K562 (cell line): ENCODE measurements at regions not wholly inside any gene's neighbourhood (a gene's known extent, or its start where the extent isn't known, plus 50 kb on each side); places are given as distances from the start of the nearest gene placed in this dataset.

Source experiments
- ATAC-seq: fragments of 200-7000 bp; cut with Tn5 transposase; 3 replicates; pipeline ENCODE4 v1.9.1; 2020; ENCODE audit warnings: moderate library complexity
- BruUV-seq: library from RNA; stranded (reverse); fragments of 400-500 nt; replicated peaks from 2 replicates; lab custom pipeline; 2021; lab: Mats Ljungman, UMichigan
- CTCF ChIA-PET: fragments of 300-600 bp; formaldehyde crosslinking; extraction: SDS; loops from one replicate; lab custom pipeline; 2021; ENCODE audit warnings: low intra/inter-chr PET ratio; lab: Yijun Ruan, JAX
- POLR2A ChIA-PET: fragments of 300-600, 350-650 bp; sonication (Branson Sonifier 250); formaldehyde crosslinking; extraction: SDS; loops from one replicate; lab custom pipeline; 2021; ENCODE audit warnings: antibody characterized with exemption, inconsistent platforms; lab: Yijun Ruan, JAX
- DNase-seq, 4 experiments: peaks; one replicate each; pipeline versions ENCODE4 v3.0.0 to v3.0.0-alpha.2; 2011 to 2018; ENCODE audit warnings: low spot score in 3 of 4, mixed read lengths in 3 of 4; ENCODE audit errors: extremely low read depth in 1 of 4
- FAIRE-seq: peaks from 2 replicates; lab custom pipeline; 2011; peaks lifted over from hg19 to GRCh38; lab: Jason Lieb, UNC
- H2AFZ ChIP-seq: 2 replicates; pipeline ENCODE4 v1.6.0; 2011; ENCODE audit warnings: low read depth, low read length, control low read depth, inconsistent platforms
- H3K27ac ChIP-seq: fragments of 200-600 bp; 3 replicates; pipeline ENCODE4 v1.8.0; 2011; ENCODE audit warnings: low read depth, mild to moderate bottlenecking, control low read depth, inconsistent platforms, low read length, moderate library complexity, mixed read lengths; ENCODE audit errors: extremely low read depth
- H3K27me3 ChIP-seq, 2 experiments: fragments of 300-600 bp in 1 of 2; 2 replicates in 1 of 2; 3 replicates in 1 of 2; pipeline versions ENCODE4 v1.6.0 to v1.8.0; 2011; ENCODE audit warnings: inconsistent platforms in 2 of 2, low read length in 2 of 2, mild to moderate bottlenecking in 1 of 2, mixed read lengths in 1 of 2, moderate library complexity in 1 of 2; ENCODE audit not compliant: control insufficient read depth in 2 of 2, insufficient read depth in 2 of 2
- H3K36me3 ChIP-seq: fragments of 300-600 bp; 3 replicates; pipeline ENCODE4 v1.8.0; 2011; ENCODE audit warnings: mild to moderate bottlenecking, low read length, inconsistent platforms; ENCODE audit not compliant: control insufficient read depth, insufficient read depth
- H3K4me1 ChIP-seq, 2 experiments: fragments of 200-600 bp in 1 of 2; replicated peaks in 1 of 2; 2 replicates in 1 of 2; 3 replicates in 1 of 2; pipeline versions ENCODE4 v1.5.1 to v1.8.0; 2011; ENCODE audit warnings: inconsistent platforms in 2 of 2, low read length in 2 of 2, mild to moderate bottlenecking in 1 of 2, mixed read lengths in 1 of 2, moderate library complexity in 1 of 2; ENCODE audit not compliant: control insufficient read depth in 2 of 2, insufficient read depth in 2 of 2
- H3K4me2 ChIP-seq: 2 replicates; pipeline ENCODE4 v1.6.1; 2011; ENCODE audit warnings: low read length, control low read depth, inconsistent platforms, mixed read lengths; ENCODE audit not compliant: insufficient read depth
- H3K4me3 ChIP-seq: fragments of 200-600 bp; sonication (generic), shearing (Covaris generic); 2 replicates; pipeline ENCODE4 v1.5.1; 2016; ENCODE audit warnings: control low read depth, inconsistent platforms
- H3K79me2 ChIP-seq: fragments of 200-600 bp; 3 replicates; pipeline ENCODE4 v1.8.0; 2011; ENCODE audit warnings: low read length, inconsistent platforms; ENCODE audit not compliant: control insufficient read depth, insufficient read depth
- H3K9ac ChIP-seq, 2 experiments: 2 replicates each; pipeline versions ENCODE4 v1.6.0 to v1.6.1; 2011; ENCODE audit warnings: low read depth in 2 of 2, low read length in 2 of 2, control low read depth in 1 of 2, inconsistent platforms in 1 of 2, mild to moderate bottlenecking in 1 of 2, mixed read lengths in 1 of 2; ENCODE audit not compliant: insufficient read depth in 1 of 2
- H3K9me1 ChIP-seq: one replicate; pipeline ENCODE4 v1.6.0; 2011; ENCODE audit warnings: inconsistent platforms, mild to moderate bottlenecking, low read length, moderate library complexity; ENCODE audit not compliant: control insufficient read depth, insufficient read depth
- H3K9me3 ChIP-seq: replicated peaks from 2 replicates; pipeline ENCODE4 v1.5.1; 2011; ENCODE audit warnings: low read depth, low read length, inconsistent platforms; ENCODE audit not compliant: control insufficient read depth, insufficient read depth
- H4K20me1 ChIP-seq: replicated peaks from 2 replicates; pipeline ENCODE4 v1.6.1; 2011; ENCODE audit warnings: low read length, inconsistent platforms, mixed read lengths; ENCODE audit not compliant: control insufficient read depth, insufficient read depth
- BCOR ChIP-seq: fragments of 450-650 bp; IDR thresholded peaks from 2 replicates; pipeline ENCODE4 v1.6.1; 2016
- BRCA1 ChIP-seq, 2 experiments: fragments of 450-650 bp in 1 of 2; sonication (generic) in 1 of 2; formaldehyde crosslinking in 1 of 2; IDR thresholded peaks; 2 replicates each; pipeline versions ENCODE4 v1.5.0 to v1.6.1; 2017 to 2020; ENCODE audit warnings: mild to moderate bottlenecking in 1 of 2, missing genetic modification reagents in 1 of 2
- BRD4 ChIP-seq: fragments of 200-600 bp; sonication (generic); IDR thresholded peaks from 2 replicates; pipeline ENCODE4 v1.6.1; 2017; ENCODE audit warnings: inconsistent platforms
- DNMT1 ChIP-seq: fragments of 450-650 bp; IDR thresholded peaks from 2 replicates; pipeline ENCODE4 v1.6.1; 2016; ENCODE audit warnings: antibody characterized with exemption, mild to moderate bottlenecking
- HEY1 ChIP-seq: fragments of 250-450 bp; sonication (Bioruptor Pico); IDR thresholded peaks from 2 replicates; pipeline ENCODE4 v1.5.0; 2020; ENCODE audit warnings: mild to moderate bottlenecking, moderate library complexity, borderline replicate concordance
- ID3 ChIP-seq, 2 experiments: fragments of 250-450 bp in 1 of 2; fragments of 450-650 bp in 1 of 2; sonication (Bioruptor Pico) in 1 of 2; IDR thresholded peaks; 2 replicates each; pipeline versions ENCODE4 v1.6.1 to v1.8.0; 2016 to 2021; ENCODE audit warnings: mild to moderate bottlenecking in 2 of 2, moderate library complexity in 2 of 2, missing compliant biosample characterization in 1 of 2, missing genetic modification characterization in 1 of 2
- ILF3 ChIP-seq: fragments of 450-650 bp; IDR thresholded peaks from 2 replicates; pipeline ENCODE4 v1.6.1; 2018; ENCODE audit warnings: antibody characterized with exemption, mild to moderate bottlenecking, moderate library complexity, borderline replicate concordance
- JUND ChIP-seq, 2 experiments: IDR thresholded peaks; 2 replicates in 1 of 2; 3 replicates in 1 of 2; pipeline ENCODE4 v1.6.1; 2011; ENCODE audit warnings: borderline replicate concordance in 2 of 2, low read depth in 2 of 2, low read length in 2 of 2, improper control_type of control experiment in 1 of 2, missing biosample characterization in 1 of 2, missing genetic modification characterization in 1 of 2, missing genetic modification reagents in 1 of 2
- KHSRP ChIP-seq: fragments of 450-650 bp; IDR thresholded peaks from 2 replicates; pipeline ENCODE4 v1.6.1; 2017
- PBX2 ChIP-seq, 2 experiments: IDR thresholded peaks in 1 of 2; conservative IDR thresholded peaks in 1 of 2; 2 replicates each; pipeline ENCODE4 v1.6.1; 2016; ENCODE audit warnings: low read depth in 2 of 2, mild to moderate bottlenecking in 1 of 2, missing compliant biosample characterization in 1 of 2, missing genetic modification characterization in 1 of 2, moderate library complexity in 1 of 2
- SETDB1 ChIP-seq: IDR thresholded peaks from one replicate; pipeline ENCODE4 v1.6.1; 2012; ENCODE audit warnings: low read length, control low read depth, inconsistent platforms
- TAF9B ChIP-seq: fragments of 450-650 bp; IDR thresholded peaks from 2 replicates; pipeline ENCODE4 v1.6.1; 2018; ENCODE audit warnings: mild to moderate bottlenecking; ENCODE audit not compliant: partially characterized antibody
- THRAP3 ChIP-seq: fragments of 450-650 bp; IDR thresholded peaks from 2 replicates; pipeline ENCODE4 v1.6.1; 2016; ENCODE audit warnings: mild to moderate bottlenecking, inconsistent platforms, borderline replicate concordance
- ZFP1 ChIP-seq: fragments of 450-650 bp; formaldehyde crosslinking; IDR thresholded peaks from 2 replicates; pipeline ENCODE4 v1.4.0; 2020; ENCODE audit warnings: mild to moderate bottlenecking, mixed read lengths
- ZFPM2 ChIP-seq: fragments of 250-450 bp; sonication (Bioruptor Pico); IDR thresholded peaks from 2 replicates; pipeline ENCODE4 v1.5.1; 2022; ENCODE audit warnings: mild to moderate bottlenecking
- ZNF384 ChIP-seq: IDR thresholded peaks from 2 replicates; pipeline ENCODE4 v1.6.1; 2012; ENCODE audit warnings: low read depth, low read length, improper control_type of control experiment
- ZNF551 ChIP-seq: fragments of 250-450 bp; sonication (Bioruptor Pico); IDR thresholded peaks from 2 replicates; pipeline ENCODE4 v1.5.0; 2021; ENCODE audit warnings: mild to moderate bottlenecking, moderate library complexity
- WGBS: fragments of 100-300 bp; shearing (Covaris generic); methylation state at CpG from one replicate; pipeline ENCODE4 v1.1.6; 2016; ENCODE audit warnings: low coverage, mixed read lengths; ENCODE audit not compliant: insufficient coverage; ENCODE audit errors: missing lambda C conversion rate; 5-methylcytosine and 5-hydroxymethylcytosine counted together
- in situ Hi-C: fragments of 300-500 bp; cut with MboI; formaldehyde crosslinking; loops from 4 replicates; pipeline ENCODE4 v1.15.0; 2018; ENCODE audit warnings: inconsistent platforms, mixed read lengths
- intact Hi-C: fragments of 100-400 bp; cut with micrococcal nuclease; formaldehyde crosslinking; loops from 2 replicates; pipeline ENCODE4 v1.14.2; 2022

- Histone ChIP-seq H3K4me3 (no peak overlapping the region), H4K20me1 (no peaks in the 10 kb centered on the region), H3K27me3 (no peaks in the 10 kb centered on the region), H3K36me3 (no peaks in the 10 kb centered on the region), H3K4me1 (peaks cover 0 to 10% of the 10 kb centered on the region in 2 experiments; a peak in 2 of 5 replicates), H2AFZ (no peak overlapping the region), H3K27ac (no peak overlapping the region), H3K9me3 (no peaks in the 10 kb centered on the region), H3K79me2 (no peaks in the 10 kb centered on the region), H3K9me1 (no peaks in the 10 kb centered on the region), H3K9ac (no peak overlapping the region), H3K4me2 (no peak overlapping the region)
- 66% methylated on average over 11 of the region's 11 CpGs for WGBS
- CTCF ChIA-PET, result no interaction called here
- POLR2A ChIA-PET, result no interaction called here
- in situ Hi-C loops, result loop anchor here (5.0 kb wide), 1 partner anchor 441 kb away; no protein-coding TSS in a partner anchor
- no peak for DNase-seq
- intact Hi-C loops, result loop anchor here (5.0 kb wide), 4 partner anchors 96 to 466 kb away; partner anchors contain the start of gene PRTFDC1
- no peak for ATAC-seq
- no peak for TF ChIP-seq BRCA1 (IDR thresholded peaks at IDR 0.05)
- no peak for TF ChIP-seq BRCA1 (CRISPR knock-in tag; IDR thresholded peaks at IDR 0.05)
- TF ChIP-seq PBX2 (CRISPR knock-in tag; IDR thresholded peaks at IDR 0.05; ENCODE audit: low read depth), result no peak
- TF ChIP-seq PBX2 (tag; conservative IDR thresholded peaks at IDR 0.05; ENCODE audit: low read depth), result no peak
- TF ChIP-seq DNMT1, result no peak
- TF ChIP-seq KHSRP, result no peak
- no peak for TF ChIP-seq ILF3
- no peak for TF ChIP-seq THRAP3
- TF ChIP-seq ZNF551 (CRISPR knock-in tag), result no peak
- TF ChIP-seq ZNF384, result no peak
- no peak for TF ChIP-seq TAF9B
- TF ChIP-seq ZFPM2 (CRISPR knock-in tag), result no peak
- no peak for TF ChIP-seq ZFP1 (CRISPR knock-in tag)
- no peak for TF ChIP-seq BCOR
- no peak for TF ChIP-seq JUND (IDR thresholded peaks at IDR 0.05; ENCODE audit: borderline replicate concordance, low read depth, low read length)
- TF ChIP-seq JUND (tag; IDR thresholded peaks at IDR 0.05; ENCODE audit: borderline replicate concordance, low read depth, low read length), result no peak
- no peak for TF ChIP-seq SETDB1
- no peak for TF ChIP-seq ID3 (CRISPR knock-in tag; IDR thresholded peaks at IDR 0.05)
- TF ChIP-seq ID3 (tag; IDR thresholded peaks at IDR 0.05), result no peak
- TF ChIP-seq HEY1, result no peak
- no peak for TF ChIP-seq BRD4
- BruUV-seq, result no TSS peak
- FAIRE-seq, result no peak
These were observed 67.2 kb downstream of the THNSL1 start for GRCh38 chr10:25083546-25084111.
